ENCODE measurements at regions not wholly inside any gene's neighbourhood (a gene's known extent, or its start where the extent isn't known, plus 50 kb on each side); places are given as distances from the start of the nearest gene placed in this dataset.

GRCh38 chr4:104575278-104575677, 80.6 kb upstream of the CXXC4 start:
- FAIRE-seq (no peak), DNase-seq (ENCODE audit: low read depth, low spot score) (no peak)
- H3K4me1 ChIP-seq (ENCODE audit: control insufficient read depth, extremely low read depth, insufficient read depth, low read length), result no peaks in the 10 kb centered on the region
- intact Hi-C loops (cut with micrococcal nuclease), result no loop called here
- H3K4me2 ChIP-seq (ENCODE audit: insufficient read depth, low read length), result no peak overlapping the region
- H4K20me1 ChIP-seq (replicated peaks; ENCODE audit: control insufficient read depth, extremely low read depth, insufficient read depth, low read length), result no peaks in the 10 kb centered on the region
- TF ChIP-seq GATA2 (IDR thresholded peaks at IDR 0.05; ENCODE audit: insufficient read depth, insufficient read length, low read depth, low read length) (no peak), EZH2 (IDR thresholded peaks at IDR 0.05; ENCODE audit: borderline replicate concordance, low read depth, low read length, severe bottlenecking) (no peak), FOS (IDR thresholded peaks at IDR 0.05; ENCODE audit: borderline replicate concordance, insufficient read depth, low read length) (no peak), MYC (IDR thresholded peaks at IDR 0.05; ENCODE audit: low read depth, low read length) (no peak), POLR2AphosphoS5 (IDR thresholded peaks at IDR 0.05; ENCODE audit: insufficient read depth, low read depth, low read length) (no peak), POLR2A (IDR thresholded peaks at IDR 0.05; ENCODE audit: low read depth, low read length) (no peak), JUN (IDR thresholded peaks at IDR 0.05; ENCODE audit: borderline replicate concordance, insufficient read depth, insufficient read length, low read depth) (no peak)
- TF ChIP-seq, protein P1, sequence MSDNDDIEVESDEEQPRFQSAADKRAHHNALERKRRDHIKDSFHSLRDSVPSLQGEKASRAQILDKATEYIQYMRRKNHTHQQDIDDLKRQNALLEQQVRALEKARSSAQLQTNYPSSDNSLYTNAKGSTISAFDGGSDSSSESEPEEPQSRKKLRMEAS (IDR thresholded peaks at IDR 0.05; ENCODE audit: insufficient read depth, insufficient read length), result no peak
- TF ChIP-seq, protein P2, sequence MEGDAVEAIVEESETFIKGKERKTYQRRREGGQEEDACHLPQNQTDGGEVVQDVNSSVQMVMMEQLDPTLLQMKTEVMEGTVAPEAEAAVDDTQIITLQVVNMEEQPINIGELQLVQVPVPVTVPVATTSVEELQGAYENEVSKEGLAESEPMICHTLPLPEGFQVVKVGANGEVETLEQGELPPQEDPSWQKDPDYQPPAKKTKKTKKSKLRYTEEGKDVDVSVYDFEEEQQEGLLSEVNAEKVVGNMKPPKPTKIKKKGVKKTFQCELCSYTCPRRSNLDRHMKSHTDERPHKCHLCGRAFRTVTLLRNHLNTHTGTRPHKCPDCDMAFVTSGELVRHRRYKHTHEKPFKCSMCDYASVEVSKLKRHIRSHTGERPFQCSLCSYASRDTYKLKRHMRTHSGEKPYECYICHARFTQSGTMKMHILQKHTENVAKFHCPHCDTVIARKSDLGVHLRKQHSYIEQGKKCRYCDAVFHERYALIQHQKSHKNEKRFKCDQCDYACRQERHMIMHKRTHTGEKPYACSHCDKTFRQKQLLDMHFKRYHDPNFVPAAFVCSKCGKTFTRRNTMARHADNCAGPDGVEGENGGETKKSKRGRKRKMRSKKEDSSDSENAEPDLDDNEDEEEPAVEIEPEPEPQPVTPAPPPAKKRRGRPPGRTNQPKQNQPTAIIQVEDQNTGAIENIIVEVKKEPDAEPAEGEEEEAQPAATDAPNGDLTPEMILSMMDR (IDR thresholded peaks at IDR 0.05; ENCODE audit: extremely low read depth in 1 of 2, insufficient read depth in 1 of 2, low read depth in 1 of 2, low read length in 2 of 2), result no peak
- dilution Hi-C loops (cut with MboI; ENCODE audit: extremely low pct_ligation_motif_present, low sequenced_read_pairs), result no loop called here
- H3K4me3 ChIP-seq (replicated peaks in 1 of 3; ENCODE audit: insufficient read depth in 1 of 3, low read depth in 1 of 3, low read length in 3 of 3), result no peak overlapping the region
- no peaks in the 10 kb centered on the region for H3K9me3 ChIP-seq (replicated peaks; ENCODE audit: control insufficient read depth, insufficient read depth, low read length)
- H3K79me2 ChIP-seq (ENCODE audit: control insufficient read depth, insufficient read depth, low read length), result no peaks in the 10 kb centered on the region
- H3K27ac ChIP-seq (ENCODE audit: insufficient read depth, low read depth, low read length), result no peak overlapping the region
- no peaks in the 10 kb centered on the region for H3K9me1 ChIP-seq (replicated peaks; ENCODE audit: control insufficient read depth, extremely low read depth, insufficient read depth, low read length)
- no peaks in the 10 kb centered on the region for H3K27me3 ChIP-seq (ENCODE audit: control insufficient read depth in 2 of 2, insufficient read depth in 2 of 2, low read length in 2 of 2)
- no peaks in the 10 kb centered on the region for H3K36me3 ChIP-seq (ENCODE audit: control insufficient read depth in 2 of 2, extremely low read depth in 1 of 2, insufficient read depth in 2 of 2, low read length in 2 of 2)
- ChIA-PET CTCF (no interaction called here), POLR2A (no interaction called here)
- no TSS peak for BruUV-seq (replicated peaks)
- no peak overlapping the region for H2AFZ ChIP-seq (ENCODE audit: low read depth, low read length)
- H3K9ac ChIP-seq (replicated peaks; ENCODE audit: extremely low read depth, insufficient read depth, low read length), result no peak overlapping the region

Measured in endothelial cell of umbilical vein (primary cell).